ENCODE measurements at regions not wholly inside any gene's neighbourhood (a gene's known extent, or its start where the extent isn't known, plus 50 kb on each side); places are given as distances from the start of the nearest gene placed in this dataset.
"Not testable (repeated sequence)": the region's sequence is repeated elsewhere in the genome, so short reads cannot be mapped to it uniquely, and the experiment has no call there.

GRCh38 chr3:18988614-18989229 lies 159.6 kb upstream of the KCNH8 start:
- peak; percentile 43 for DNase-seq

GRCh38 chr3:18987862-18988447 lies 160.4 kb upstream of the KCNH8 start:
- no peak for DNase-seq

- DNase-seq = no peak
Observed at GRCh38 chr3:18987070-18987469, 161.2 kb upstream of the KCNH8 start.

- DNase-seq = no peak
Observed at GRCh38 chr3:18982920-18983319, 165.4 kb upstream of the KCNH8 start.

GRCh38 chr3:18976102-18976501 lies 172.2 kb upstream of the KCNH8 start:
- DNase-seq = not testable (repeated sequence)

GRCh38 chr3:18968120-18968519 lies 180.2 kb upstream of the KCNH8 start:
- DNase-seq = no peak

GRCh38 chr3:18965781-18966180 lies 182.5 kb upstream of the KCNH8 start:
- no peak for DNase-seq

GRCh38 chr3:18964640-18965039 lies 183.7 kb upstream of the KCNH8 start:
- DNase-seq = no peak

- DNase-seq = no peak
Observed at GRCh38 chr3:18951333-18951732, 197.0 kb upstream of the KCNH8 start.

- DNase-seq = no peak
Observed at GRCh38 chr3:18946524-18946923, 201.8 kb upstream of the KCNH8 start.

GRCh38 chr3:18937574-18937973 lies 210.7 kb upstream of the KCNH8 start:
- no peak for DNase-seq

GRCh38 chr3:18919158-18919557 lies 229.2 kb upstream of the KCNH8 start:
- no peak for DNase-seq

- DNase-seq = no peak
Observed at GRCh38 chr3:18917923-18918322, 230.4 kb upstream of the KCNH8 start.

GRCh38 chr3:18902081-18902793 lies 246.1 kb upstream of the KCNH8 start:
- no peak for DNase-seq

- DNase-seq = no peak
Observed at GRCh38 chr3:18901571-18901970, 246.7 kb upstream of the KCNH8 start.

- no peak for DNase-seq
Observed at GRCh38 chr3:18900994-18901393, 247.3 kb upstream of the KCNH8 start.

- DNase-seq = no peak
Observed at GRCh38 chr3:18898911-18899310, 249.4 kb upstream of the KCNH8 start.

- no peak for DNase-seq
Observed at GRCh38 chr3:18892756-18893155, 255.6 kb upstream of the KCNH8 start.

GRCh38 chr3:18892047-18892446 lies 256.3 kb upstream of the KCNH8 start:
- DNase-seq = no peak

GRCh38 chr3:18891641-18892040 lies 256.7 kb upstream of the KCNH8 start:
- no peak for DNase-seq

- no peak for DNase-seq
Observed at GRCh38 chr3:18890449-18890848, 257.9 kb upstream of the KCNH8 start.

GRCh38 chr3:18888819-18889218 lies 259.5 kb upstream of the KCNH8 start:
- no peak for DNase-seq

GRCh38 chr3:18888370-18888769 lies 259.9 kb upstream of the KCNH8 start:
- DNase-seq = no peak

- DNase-seq = no peak
Observed at GRCh38 chr3:18886331-18886730, 262.0 kb upstream of the KCNH8 start.
